ENCODE measurements at regions not wholly inside any gene's neighbourhood (a gene's known extent, or its start where the extent isn't known, plus 50 kb on each side); places are given as distances from the start of the nearest gene placed in this dataset.
"Not testable (repeated sequence)": the region's sequence is repeated elsewhere in the genome, so short reads cannot be mapped to it uniquely, and the experiment has no call there.

DNA sequence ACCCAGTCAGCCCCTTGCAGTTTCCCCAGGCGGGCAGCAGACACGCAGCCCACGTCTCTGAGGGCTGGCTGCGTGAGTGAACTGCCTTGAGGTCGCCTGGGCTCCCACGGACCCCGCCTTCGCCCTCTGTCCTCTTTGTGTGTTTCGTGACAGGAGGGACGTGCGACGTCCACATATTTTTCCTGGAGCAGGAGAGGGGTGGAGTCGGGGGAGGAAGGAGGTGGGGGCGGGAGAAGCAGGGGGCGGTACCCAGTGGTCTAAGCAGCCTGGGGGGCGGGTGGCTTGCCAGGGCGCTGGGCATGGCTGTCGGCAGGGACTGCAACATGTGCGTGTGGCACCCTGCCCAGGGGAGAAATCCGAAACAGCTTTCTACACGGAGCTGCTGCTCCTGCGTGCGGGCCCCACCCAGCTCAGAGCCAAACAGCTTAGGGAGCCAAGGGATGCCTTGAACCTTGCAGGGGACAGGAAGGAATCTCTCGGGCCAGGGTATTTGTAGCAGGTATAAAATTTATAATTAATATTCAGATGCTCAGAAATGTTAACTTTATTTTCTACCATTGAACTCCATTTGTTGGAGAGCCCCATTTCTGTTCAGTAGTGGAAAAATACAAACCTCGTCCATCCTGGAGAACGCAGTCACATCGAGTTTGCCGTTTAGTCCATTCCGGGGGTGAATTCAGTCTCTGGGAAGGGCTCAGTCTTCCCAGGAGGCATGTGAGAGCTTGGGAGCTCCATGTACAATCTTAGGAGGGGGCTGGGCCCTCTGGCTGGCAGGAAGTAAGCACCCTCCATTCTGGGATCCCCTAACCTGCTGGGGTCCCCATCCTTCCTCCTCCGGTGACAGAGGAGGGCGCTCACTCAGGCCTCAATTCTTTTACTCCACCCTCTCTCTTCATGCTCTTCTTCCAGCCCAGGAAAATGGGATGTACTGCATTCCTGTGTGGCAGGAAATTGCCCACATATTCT lies 79.1 kb upstream of the MEF2A start:
- no peak for DNase-seq

DNA sequence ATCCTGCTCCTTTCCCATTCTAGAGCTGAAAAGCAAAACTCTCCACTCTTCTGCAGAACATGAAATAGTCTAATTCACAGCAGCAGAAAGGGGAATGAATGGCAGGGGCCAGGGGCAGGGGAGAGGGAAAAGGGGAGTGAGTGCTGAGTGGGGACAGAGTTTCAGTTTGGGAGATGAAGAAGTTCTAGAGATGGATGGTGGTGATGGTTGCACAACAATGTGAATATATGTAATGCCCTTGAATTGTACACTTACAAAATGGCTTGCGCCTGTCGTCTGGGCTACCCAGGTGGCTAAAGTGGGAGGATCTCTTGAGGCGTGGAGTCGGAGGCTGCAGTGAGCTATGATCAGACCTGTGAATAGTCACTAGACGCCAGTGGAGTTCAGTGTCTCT lies 78.5 kb upstream of the MEF2A start:
- DNase-seq: no peak

DNA sequence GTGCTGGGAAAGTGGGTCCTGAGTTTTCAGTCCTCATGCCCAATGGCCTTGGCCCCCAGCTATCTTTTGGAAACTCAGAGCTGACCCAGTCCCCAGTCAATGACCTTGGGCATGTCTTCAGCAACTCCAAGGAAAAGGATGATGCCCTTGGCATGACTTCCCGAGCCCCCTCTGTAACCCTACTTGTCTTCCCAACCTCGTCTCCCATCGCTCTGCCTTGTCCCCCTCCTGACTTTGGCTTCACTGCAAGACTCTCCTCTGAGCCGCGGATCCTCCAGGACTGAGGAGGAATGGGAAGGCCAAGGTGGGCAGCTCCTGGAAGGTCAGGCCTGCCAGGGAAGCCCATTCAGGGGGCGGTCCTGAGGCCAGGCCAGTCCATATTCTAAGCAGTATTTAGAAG lies 73.5 kb upstream of the MEF2A start:
- no peak for DNase-seq

DNA sequence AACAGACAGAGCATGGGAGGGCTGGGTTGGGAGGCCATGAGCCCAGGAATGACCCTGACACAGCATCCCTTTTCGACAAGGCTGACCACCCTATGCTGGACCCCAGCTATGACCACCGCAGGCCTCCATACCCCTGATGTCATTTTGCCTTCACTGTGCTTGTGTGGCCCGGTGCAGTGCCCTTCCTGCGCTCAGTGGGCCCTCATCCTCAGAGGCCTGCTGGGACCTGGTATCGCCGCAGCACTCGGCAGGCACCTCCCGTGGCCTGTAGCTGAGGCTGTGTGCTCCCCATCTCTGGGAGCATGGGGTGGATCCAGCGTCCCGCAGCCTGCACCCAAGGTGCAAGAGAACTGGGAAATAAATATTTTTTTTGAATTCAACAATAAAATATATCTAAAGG lies 73.1 kb upstream of the MEF2A start:
- no peak for DNase-seq

DNA sequence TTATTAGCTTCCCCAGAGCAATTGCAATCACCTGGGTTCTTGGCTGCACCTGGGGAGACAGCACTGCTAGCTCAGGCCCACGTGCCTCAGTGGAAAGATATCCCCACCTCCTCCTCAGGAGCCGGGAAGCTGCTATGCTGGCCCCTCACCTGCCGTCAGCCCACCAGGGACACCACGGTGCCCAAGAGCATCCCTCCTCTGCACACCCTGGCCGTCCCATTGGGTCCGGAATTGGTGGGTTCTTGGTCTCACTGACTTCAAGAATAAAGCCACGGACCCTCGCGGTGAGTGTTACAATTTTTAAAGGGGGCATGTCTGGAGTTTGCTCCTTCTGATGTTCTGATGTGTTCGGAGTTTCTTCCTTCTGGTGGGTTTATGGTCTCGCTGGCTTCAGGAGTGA lies 72.3 kb upstream of the MEF2A start:
- DNase-seq: no peak

DNA sequence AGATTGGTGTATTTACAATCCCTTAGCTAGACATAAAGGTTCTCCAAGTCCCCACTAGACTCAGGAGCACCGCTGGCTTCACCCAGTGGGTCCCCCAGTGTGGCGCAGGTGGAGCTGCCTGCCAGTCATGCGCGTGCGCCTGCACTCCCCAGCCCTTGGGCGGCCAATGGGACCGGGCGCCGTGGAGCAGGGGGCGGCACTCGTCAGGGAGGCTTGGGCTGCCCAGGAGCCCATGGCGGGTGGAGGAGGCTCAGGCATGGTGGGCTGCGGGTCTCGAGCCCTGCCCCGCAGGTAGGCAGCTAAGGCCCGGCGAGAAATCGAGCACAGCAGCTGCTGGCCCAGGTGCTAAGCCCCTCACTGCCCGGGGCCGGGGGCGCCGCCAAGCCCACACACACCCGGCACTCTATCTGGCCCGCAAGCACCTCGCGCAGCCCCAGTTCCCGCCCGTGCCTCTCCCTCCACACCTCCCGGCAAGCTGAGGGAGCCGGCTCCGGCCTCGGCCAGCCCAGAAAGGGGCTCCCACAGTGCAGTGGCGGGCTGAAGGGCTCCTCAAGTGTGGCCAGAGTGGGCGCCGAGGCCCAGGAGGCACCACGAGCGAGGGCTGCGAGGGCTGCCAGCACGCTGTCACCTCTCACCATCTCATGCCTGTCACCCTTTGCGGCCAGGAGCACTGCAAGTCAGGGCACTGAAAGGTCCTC lies 71.1 kb upstream of the MEF2A start:
- DNase-seq: not testable (repeated sequence)

DNA sequence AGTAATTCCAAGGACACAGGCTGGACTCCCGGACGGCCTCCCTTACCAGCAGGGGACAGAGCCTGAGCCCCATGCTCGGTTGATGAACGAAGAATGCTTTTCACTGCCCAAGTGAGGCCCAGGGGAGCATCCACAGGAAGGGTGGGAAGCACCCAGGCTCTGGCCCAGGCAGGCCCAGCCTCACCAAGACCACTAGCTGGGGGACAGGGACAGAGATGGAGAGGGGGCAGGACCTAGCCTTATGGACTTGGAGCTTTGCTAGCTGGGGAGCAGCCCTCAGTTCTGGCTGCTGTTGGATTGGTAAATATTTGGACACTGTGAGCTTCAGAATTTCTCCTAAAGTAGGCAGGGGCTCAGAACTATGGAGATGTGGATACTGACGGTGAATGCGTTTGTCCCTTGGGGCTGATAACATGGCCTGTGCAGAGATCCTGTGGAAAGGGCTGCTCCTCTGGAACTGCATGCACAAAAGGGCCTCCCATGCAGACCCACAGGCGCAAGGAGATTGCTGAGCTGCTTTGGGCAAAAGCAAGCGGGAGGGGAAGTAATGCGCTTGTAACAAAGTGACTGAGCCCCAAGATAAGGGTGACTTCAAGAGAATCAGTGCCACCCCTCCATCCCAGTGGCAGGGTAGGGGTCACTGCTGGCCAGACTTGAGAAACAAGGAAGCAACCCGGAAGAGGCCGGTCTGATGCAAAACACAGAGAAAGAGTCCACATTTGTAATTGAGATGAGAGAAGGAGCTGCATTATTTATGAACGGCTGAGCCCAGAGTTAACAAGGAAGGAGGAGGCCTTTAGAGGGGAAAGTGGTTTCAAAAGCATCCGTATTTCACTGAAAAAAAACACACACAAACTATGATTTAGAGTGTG lies 70.1 kb upstream of the MEF2A start:
- peak; percentile 80 for DNase-seq

DNA sequence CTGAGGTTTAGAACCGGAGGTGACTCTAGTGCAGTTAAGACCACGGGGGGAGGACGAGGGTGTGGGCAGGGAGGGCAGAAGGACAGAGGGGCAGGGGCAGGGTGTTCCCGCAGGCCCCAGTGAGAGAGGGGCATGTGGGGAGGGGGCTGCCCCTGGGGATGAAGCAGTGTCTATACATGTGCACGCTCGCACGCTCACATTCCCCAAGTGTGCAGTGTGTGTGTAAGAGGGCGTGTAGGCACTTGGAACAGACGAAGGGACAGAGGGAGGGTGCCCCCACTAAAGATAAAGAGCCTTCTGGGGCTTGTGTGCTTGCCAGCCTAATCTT lies 69.5 kb upstream of the MEF2A start:
- no peak for DNase-seq

DNA sequence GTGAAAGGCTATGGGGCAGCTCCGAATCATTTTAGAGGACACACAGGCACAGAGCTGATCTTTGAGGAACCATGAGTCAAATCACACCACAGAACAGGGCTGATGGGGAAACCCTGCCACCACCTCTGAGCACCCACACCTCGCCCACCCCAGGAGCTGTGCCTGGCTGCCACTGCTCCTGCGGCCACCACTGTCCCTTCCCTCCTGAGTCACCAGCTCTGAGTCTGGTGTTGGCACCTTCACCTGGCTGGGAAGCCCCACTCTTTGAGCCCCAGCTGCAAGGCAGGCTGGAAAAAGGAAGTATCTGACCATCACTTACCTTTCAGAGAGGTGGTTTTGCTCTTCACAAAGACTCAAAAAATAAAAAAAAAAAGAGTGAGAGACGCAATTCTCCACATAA lies 63.6 kb upstream of the MEF2A start:
- DNase-seq: no peak

DNA sequence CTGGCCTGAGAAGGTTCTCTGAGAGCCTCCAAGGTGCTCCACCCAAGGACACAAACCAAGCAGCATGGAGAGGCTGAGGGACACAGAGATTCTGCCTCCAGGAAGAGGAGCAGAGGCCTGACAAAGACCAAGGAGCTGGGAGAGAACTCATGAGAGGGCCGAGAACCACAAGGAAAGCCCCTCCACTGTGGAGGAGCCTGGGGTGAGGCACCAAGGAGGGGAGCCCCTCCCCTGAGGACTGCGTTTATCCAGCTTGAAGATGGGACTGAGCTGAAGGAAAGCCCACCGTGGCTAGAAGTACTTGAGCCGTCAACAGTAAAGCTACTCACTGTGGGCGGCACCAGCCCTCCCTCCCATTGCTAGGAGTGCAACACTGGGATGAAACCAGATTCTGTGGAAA lies 63.1 kb upstream of the MEF2A start:
- DNase-seq: no peak

DNA sequence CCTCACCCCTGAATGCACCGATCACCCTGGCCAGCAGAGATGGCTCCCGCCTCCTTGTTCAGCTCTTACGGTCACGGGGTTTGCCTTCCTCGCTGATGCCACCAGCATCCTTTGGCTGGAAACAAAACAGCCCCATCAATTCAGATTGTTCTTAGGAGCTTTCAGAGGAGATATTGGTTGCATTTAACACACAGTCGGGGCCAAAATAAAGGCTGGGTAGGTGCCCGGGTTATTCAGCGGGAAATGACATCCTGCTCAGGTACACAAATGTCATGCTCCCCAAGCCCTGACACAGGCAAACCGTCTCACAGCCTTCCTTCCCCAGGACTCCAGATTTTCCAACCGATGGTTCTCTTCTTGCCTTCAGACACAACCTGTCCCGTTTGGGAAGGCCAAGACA lies 62.4 kb upstream of the MEF2A start:
- no peak for DNase-seq

DNA sequence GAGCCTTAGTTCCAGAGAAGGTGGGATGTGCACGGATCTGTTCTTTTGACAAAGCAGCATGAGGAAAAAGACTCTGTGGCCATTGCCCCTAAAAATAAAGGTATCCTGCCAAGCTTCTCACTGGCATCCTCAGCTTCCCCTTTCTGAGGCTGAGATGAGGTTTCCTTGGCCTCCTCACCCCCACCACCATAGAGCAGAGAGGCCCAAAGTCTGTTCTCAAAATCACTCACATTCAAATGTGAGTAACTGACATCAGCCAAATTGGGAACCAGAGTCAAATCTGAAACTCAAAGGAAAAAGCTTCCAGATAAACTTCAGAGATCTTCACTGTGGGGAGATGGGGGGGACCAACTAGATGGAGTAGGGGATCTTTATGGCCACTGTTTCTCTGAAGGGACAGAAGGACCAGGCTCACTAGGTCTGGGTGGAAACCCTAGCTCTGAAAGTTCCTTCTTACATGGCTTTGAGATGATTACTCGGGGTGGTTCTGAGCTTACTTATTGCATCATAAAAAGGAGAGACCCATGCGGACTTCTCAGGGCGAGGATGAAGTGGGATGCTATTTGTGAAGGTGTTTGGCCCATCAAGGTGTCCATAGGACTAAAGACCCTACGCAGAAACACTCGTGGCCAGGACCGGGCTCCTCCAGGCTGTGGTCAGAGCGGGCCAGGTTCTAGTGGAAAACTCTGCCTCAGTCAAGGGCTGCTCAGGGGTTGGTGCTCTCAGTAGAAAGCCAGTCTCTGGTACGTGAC lies 61.5 kb upstream of the MEF2A start:
- DNase-seq: peak; percentile 47

DNA sequence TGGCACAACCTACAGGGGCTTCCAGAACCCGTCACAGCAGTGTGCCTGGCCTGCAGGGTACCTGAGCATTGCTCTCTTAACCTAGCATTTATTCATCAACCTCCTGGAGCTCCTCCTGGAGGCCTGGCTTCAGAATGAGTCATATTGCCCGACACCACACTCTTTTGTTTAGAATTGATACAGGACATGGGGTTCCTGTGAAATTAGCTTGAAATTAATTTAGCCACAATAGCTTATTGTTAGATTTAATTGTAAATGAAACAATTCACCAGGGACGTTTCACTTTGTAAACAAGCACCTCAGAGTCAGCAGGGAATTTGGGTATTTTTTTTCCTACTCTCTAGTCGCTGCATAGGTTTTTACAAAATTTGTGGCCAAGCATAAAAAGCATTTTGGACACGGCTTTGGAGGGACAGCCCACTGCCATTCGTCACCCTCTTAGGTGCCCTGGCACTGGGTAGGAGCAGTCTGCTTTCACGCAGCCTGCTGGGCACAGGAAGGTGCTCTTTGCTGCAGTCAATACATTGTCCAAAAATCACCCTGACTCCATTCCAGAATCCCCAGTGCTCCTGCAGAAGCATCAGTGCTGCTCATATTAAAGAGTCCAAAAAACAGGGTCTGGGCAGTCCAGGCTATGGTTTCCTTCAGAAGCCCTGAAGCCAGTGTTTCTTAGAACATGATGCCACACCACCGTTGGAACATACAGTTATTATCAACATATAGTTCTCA lies 60.8 kb upstream of the MEF2A start:
- DNase-seq: no peak

DNA sequence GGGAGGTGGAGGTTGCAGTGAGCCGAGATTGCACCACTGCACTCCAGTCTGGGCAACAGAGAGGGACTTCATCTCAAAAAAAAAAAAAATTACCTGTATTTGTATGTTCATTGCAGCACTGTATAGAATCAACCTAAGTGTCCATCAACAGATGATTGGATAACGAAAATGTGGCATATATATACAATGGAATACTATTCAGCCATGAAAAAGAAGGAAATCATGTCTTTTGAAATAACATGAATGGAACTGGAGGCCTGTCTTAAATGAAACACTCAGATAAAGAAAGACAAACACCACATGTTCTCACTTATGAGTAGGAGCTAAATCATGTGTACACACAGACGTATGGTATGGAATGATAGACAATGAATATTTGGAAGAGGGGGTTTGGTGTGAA lies 59.4 kb upstream of the MEF2A start:
- DNase-seq: no peak

DNA sequence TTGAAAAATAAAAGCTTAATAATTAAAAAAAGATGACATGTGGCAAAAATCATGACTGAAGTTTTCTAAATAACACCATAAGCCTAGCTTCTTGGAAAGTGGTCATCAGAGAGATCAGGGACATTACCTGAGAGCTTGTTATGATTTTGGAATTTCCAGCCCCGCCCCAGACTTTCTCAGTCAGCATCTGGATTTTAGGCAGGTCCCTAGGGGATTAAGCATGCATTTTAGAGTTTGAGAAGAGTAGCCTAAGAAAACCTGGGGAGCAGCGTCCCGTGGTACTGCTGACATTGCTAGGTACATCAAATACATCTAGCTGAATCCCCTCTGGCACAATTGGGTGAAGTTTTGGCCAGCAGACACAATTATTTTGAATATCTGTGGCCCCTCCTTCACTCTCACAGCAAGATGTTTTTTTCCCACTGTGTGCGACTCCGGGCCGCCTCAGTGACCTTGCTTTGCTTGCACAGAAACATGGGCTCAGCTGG lies 58.7 kb upstream of the MEF2A start:
- DNase-seq: no peak

DNA sequence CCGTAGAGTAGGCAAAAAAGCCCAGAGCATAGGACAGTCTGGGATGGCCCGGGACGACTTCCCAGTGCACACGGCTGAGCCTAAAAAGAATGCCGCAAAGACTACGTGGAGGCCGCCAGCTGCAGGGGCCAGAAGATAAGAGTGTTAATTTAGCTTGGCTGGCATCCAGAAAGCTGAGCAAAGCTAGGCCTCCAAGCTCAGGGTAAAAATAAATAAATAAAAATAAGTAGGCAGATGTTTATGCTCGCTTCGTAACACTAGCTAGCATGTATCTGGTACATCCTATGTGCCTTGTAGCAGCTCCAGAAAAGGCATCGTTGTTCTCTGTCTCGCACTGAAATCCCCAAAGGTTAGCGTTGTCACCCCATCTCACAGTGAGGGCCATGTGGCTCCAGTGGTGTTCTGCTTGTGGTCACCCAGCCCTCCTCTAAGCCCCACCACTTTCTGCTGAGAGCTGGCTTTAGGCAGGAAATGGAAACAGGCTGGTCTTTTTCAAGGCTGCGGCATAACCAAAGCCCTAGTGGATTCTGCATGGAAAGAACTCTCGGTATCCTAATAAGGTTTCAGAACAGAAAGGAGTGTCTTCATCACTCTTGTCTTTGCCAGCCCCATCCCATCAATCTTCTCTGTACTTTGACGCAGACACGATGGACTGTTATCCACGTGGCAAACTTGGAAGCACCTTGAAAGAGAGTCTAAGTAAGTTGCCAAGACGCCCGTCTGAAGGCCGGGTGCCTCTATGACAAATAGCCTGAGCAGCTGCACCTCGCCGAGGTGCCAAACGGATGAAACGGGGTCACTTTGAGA lies 58.1 kb upstream of the MEF2A start:
- no peak for DNase-seq

DNA sequence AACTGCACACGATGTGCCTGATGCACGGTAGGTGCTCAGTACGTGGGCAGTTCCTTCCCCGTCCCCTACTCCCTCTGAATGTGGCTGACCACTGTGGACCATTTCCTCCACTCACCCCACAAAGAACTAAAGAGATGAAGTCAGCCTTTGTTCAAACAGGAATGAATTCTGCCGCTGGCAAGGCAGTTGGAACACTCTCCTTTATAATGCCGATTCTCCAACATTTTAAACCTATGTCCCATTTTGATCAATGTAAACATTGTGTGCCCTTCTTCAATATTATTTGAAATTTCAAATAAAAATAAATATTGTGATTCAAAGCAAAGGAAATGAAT lies 57.5 kb upstream of the MEF2A start:
- no peak for DNase-seq

DNA sequence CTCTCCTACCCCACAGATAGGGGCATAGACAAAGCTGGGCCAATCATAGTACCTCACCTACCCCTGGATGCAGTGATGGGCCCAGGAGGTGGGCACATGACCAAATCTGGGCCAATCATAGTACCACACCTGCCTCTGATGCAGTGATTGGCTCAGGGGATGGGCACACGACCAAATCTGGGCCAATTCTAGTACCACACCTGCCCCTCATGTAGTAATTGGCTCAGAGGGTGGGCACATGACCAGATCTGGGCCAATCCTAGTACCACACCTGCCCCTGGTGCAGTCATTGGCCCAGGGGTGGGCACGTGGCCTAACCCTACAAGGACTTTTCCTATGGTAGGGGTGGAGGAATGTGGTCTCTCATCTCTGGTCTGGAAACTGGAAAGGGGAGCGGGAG lies 56.9 kb upstream of the MEF2A start:
- DNase-seq: no peak

DNA sequence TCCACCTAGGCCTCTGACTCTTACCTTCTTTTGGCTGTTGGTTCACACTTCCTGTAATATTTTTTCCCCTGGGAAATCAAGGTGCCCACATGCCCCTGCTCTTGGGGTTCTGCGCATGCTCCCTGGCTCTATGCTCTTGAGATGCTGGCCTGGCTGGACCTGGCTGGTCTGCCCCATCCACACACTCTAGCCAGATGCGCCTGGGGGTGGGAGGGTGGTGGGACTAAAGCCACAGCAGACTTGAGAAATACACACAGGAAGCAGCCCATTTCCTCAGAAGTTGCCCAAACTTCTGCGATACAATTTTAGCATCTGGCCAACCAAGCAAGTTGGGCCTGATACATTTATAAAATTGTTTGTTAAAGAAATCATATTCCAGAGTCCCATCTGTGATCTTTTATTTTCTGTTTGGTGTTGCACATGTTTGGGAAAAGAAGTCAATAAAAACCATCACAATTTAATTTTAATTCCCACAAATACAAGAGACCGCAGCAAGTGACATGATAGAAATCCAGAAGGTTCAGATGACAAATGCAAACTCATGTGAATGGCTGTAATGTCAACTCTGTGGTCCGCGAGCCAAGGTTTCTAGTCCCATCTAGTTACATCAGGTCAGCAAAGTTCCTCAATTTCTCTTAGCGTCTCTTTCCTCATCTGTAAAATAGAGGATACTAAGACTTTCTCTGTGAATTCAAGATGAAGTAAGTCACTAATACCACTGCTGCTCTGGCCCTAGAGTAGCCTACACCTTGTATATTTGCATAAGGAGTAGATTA lies 55.9 kb upstream of the MEF2A start:
- peak; percentile 79 for DNase-seq

DNA sequence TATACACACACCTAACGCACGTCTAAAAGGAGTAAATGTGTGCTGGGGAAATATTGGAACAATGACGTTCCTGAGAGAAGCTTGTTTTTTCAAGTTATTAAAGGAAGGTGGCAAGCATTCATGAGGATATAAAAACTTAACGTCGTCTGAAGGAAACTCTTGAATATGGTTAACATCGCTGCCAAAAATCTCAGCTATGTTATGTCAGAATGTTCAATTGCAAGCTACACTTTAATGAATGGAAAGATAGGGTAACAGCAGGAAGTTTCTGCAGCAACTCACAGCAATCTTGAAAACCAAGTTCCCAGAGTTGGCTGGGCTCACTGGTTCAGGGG lies 54.3 kb upstream of the MEF2A start:
- no peak for DNase-seq

All from KG1 (cell line).